HG02759 (cell line): ENCODE measurements at regions not wholly inside any gene's neighbourhood (a gene's known extent, or its start where the extent isn't known, plus 50 kb on each side); places are given as distances from the start of the nearest gene placed in this dataset.
"Not testable (repeated sequence)": the region's sequence is repeated elsewhere in the genome, so short reads cannot be mapped to it uniquely, and the experiment has no call there.

Experiments used
- ATAC-seq: cut with Tn5 transposase; IDR thresholded peaks from one replicate; pipeline ENCODE4 v1.9.1; 2021; ENCODE audit warnings: mild to moderate bottlenecking, moderate library complexity; ENCODE audit not compliant: unreplicated experiment

DNA sequence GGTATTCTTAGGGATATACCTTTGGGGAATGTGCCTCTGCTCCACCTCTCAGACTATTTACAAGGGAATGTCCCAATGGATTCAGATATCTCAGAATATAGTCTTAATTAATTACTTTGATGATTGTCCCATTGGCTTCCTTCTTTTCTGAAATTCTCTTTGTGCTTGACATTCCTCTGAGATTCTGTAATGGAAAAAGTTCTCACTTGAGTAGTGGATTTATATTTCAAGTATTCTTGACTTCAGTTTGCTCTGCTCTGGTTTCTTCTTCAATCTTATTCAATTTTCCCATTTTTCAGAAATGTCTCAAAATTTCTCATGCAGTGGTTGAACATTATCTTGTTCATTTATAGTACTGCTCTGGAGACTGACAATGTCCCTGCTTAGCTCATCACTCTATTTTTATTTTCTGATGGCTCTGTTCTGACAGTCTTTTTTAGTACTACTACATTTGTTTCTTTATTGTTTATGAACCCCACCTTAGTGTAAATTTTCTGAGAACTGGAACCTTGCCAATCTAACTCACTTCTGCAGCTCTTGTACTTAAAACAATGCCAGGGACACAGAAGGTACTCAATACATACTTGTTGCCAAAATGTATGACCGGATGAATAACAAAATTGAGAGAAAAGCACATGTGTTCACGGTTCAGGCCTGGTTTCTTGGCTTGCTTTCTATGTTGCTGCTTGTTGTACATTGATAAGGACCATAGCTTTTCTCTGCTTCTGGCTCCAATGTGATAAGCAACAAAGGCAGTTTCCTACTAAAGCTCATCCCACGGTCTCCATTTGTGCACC is 471.7 kb downstream of the GASK1B start:
- no peak for ATAC-seq

DNA sequence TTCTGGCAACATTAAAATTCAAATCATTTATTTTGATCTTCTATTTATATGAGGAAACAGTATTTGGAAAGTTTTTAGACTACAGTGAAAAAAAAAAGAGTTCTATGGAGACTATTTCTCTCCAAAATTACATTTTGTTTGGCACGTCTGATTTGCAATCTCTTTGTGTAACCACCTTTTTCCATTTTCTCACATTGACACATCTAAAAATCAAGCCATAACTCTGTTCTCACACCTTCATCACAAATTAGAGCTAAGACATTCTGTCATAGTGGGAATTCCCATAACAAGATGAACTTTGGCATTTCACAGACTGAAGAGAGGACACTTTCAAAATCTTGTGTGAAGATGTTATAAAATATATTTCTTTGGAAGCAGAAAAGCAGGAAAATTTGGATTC is 468.9 kb downstream of the GRIA2 start:
- no peak for ATAC-seq

GRCh38 chr4:157687971-157688370 is 467.4 kb downstream of the GRIA2 start:
- ATAC-seq, result no peak

- not testable (repeated sequence) for ATAC-seq
Observed at GRCh38 chr4:157679326-157679725, 458.8 kb downstream of the GRIA2 start.

DNA sequence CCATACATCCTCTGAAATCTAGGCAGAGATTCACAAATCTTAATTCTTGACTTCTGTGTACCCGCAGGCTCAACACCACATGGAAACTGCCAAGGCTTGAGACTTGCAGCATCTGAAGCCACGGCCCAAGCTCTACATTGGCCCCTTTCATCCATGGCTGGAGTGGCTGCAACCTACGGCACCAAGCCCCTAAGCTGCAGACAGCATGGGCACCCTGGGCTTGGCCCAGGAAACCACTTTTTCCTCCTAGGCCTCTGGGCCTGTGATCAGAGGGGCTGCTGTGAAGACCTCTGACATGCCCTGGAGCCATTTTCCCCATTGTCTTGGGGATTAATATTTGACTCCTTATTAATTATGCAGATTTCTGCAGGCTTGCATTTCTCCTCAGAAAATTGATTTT is 457.9 kb downstream of the GRIA2 start:
- ATAC-seq, result no peak

GRCh38 chr4:157674699-157675098 is 454.2 kb downstream of the GRIA2 start:
- ATAC-seq, result no peak

- no peak for ATAC-seq
Observed at GRCh38 chr4:157667836-157668235, 447.3 kb downstream of the GRIA2 start.

DNA sequence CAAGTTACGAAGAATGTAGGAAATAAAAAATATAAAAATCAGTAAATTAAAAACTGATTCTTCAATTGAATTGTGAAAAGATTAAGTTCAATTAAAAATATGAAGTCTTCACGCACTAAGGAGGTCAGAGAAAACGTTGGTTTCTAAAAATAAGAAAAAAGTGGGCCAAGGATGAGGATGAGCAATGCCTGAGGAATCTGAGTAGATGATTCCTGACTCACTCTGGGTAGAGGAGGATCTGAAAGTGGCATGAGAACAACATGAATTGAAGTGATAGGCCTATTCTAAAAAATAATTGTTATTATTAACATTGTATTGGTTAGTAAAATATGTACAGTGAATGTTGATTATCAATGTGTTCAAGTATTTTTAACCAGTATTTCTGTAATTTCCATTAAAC is 444.2 kb downstream of the GRIA2 start:
- ATAC-seq, result no peak

- ATAC-seq, result no peak
Observed at GRCh38 chr4:157655096-157655809, 434.7 kb downstream of the GRIA2 start.

- ATAC-seq, result no peak
Observed at GRCh38 chr4:157643257-157643656, 422.7 kb downstream of the GRIA2 start.

DNA sequence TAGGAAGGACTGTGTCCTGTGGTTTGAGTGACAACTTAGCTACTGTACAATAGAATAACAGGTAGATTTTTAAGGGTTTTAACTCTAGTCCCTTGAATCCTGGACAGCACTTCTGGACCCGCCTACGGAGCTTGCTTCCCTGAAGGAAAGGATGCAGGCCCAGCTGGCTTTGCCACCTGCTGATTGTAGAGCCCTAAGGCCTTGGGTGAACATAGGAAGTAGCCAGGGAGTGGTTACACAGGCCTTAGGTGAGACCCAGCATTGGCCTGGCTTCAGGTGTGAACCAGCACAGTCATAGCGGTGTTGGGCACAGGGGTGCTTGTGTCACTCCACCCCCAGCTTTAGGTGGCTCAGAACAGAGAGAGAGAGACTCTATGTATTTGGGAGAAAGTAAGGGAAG is 413.5 kb downstream of the GRIA2 start:
- no peak for ATAC-seq

DNA sequence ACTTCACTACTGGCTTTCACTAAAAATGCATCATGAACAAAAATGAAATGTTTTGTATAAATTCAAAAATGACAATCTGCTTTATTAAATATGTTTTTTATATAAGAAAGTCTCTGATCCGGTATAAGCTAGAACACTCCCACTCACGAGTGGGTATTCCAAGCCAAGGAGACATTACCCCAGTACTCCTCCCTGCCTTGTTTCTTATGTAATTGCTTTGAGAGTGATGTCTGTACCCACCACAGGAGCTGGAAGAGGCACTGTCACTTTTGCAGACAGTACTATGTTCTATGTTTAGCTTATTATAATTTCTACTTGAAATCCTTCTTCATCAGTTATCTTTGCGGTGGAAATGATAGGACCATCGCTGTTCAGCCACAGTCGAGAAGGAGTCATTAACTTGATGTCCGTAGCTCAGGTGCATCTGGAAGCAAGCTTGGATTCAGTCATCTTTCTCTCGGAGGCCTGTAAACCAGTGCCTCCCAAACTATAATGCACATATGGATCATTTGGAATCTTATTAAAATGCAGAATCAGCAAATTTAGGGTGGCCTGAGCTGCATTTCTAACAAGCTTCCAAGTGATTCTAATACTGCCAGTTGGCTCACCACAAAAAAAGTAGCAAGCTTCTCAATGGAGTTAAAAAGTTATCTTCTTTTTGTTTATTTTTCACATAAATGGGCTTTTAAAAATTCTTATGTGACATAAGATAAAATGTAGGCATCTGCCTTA is 396.4 kb downstream of the GRIA2 start:
- ATAC-seq, result no peak

GRCh38 chr4:157607996-157608395 is 387.5 kb downstream of the GRIA2 start:
- ATAC-seq, result no peak

GRCh38 chr4:157600583-157600982 is 380.1 kb downstream of the GRIA2 start:
- ATAC-seq, result no peak

GRCh38 chr4:157591245-157591644 is 370.7 kb downstream of the GRIA2 start:
- no peak for ATAC-seq

DNA sequence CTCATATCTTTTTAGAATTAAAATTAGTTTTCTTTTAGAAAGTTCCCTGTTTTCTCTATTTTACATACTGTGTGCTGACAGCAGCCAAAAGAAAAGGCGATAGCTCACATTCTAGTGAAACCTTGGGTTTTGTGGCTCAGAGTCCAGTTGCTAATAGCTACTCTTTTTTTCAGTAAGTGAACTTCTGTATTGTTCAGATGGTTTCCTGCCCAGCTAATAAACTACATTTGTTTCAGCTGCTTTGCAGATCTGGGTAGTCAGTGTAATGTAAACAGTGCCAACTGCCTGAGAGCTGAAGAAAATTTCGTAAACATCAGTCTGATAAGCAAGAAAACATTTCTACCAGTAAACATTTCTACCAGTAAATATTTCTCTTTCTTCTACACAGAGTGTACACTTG is 370.2 kb downstream of the GRIA2 start:
- ATAC-seq, result no peak

GRCh38 chr4:157587681-157588423 is 367.3 kb downstream of the GRIA2 start:
- ATAC-seq, result no peak

GRCh38 chr4:157582141-157582540 is 361.6 kb downstream of the GRIA2 start:
- no peak for ATAC-seq

DNA sequence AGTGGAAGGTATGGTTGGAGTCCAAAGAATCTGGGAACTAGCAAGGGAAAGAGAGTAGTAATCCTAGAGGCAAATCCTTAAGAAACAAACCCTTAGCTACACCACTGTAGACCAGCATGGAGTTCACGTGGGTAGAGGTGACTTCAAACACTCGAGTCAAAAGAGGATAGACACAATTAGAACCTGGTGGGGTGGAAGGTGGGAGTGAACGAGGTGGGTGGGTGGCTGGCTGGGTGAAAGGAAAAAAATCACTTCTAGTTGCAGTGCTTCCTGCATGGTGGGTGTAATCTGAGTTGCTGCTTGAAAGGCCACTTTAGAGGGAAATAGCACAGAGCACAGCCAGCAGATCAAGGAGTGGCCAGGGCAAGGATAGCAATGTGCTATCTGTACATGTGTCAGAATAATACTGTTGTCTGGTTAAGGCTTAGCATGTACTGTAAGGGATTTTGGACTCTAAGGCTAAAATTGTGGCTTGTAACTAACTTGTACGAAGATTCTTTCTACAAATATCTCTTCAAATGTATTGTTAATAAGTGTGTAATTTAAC is 356.2 kb downstream of the GRIA2 start:
- ATAC-seq, result no peak

DNA sequence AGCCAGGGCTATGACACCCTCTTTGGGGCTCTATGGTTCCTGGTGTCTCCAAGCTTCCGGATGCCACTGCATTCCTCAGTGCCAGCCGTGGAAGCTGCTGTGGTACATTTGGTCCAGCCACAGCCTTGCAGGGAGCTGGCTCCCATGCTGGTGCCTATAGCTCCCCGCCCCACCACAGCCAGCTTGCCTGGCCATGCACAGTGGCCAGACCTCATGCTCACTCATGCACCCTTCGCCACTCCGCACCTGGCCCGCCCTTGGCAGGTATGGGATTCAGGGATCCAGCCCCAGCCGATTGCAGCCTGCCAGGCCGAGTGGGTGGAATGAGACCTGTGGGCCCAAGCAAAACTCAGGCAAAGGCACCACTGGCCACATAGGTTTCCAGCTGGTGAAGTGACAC is 354.8 kb downstream of the GRIA2 start:
- ATAC-seq, result no peak

GRCh38 chr4:157574606-157575005 is 354.1 kb downstream of the GRIA2 start:
- no peak for ATAC-seq
